ENCODE measurements at regions not wholly inside any gene's neighbourhood (a gene's known extent, or its start where the extent isn't known, plus 50 kb on each side); places are given as distances from the start of the nearest gene placed in this dataset.

DNA sequence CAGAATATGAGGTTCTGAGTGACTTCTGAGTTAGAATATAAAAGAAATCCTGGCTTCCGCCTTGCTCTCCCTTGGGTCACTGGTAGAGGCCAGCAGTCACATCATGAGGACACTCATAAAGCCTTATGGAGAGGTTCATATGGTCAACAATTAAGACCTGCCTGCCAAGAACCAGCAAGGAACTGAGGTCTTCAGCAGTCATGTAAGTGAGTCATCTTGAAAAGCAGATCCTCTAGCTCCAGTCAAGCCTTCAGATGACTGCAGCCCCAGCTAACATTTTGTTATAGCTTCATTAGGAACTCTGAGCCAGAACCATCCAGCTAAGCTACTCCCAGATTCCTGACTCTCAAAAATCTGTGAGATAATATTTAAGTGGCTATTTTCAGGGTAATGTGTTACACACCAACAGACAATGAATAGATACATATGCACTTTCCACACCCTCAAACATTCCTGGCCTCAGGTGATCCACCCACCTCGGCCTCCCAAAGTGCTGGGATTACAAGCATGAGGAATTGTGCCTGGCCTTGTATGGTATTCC, 447.2 kb downstream of the SHQ1 start:
- no peak for DNase-seq (ENCODE audit: low spot score)

DNA sequence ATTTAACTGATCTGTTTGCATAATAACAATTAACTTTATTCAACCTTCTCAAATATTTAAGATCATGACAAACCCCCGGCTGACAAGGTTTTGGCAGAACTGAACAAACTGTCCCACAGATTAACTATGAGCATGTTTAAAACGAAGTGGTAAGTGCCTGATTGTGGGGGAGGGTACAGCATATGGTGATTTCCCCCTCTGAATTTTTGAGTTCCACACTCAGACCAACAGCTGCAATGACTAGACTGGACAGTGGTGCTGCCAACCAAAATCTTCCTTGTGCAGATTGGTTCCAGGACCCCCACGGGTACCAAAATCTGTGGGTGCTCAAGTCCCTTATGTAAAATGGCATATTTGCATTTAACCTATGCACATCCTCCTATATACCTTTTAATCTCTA, 449.5 kb downstream of the SHQ1 start:
- DNase-seq (ENCODE audit: low spot score) = no peak

DNA sequence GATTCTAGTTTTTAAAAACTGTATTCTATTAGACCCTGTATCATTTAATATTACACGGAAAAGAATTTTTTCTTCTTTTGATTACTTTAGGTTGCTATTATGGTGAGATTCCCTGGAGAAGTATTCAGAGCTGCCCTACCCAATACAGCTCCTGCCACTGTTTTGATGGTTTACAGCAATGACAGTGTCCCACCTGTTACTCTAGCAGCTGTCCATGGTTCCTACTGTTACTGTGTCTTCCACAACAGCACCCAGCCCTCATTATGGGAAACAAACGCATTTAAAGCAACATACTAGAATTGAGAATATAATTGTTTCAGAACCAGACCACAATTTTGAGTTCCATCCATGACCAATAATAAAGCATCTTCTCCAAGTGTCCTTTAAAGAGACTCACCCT, 450.7 kb downstream of the SHQ1 start:
- no peak for DNase-seq (ENCODE audit: low spot score)

DNA sequence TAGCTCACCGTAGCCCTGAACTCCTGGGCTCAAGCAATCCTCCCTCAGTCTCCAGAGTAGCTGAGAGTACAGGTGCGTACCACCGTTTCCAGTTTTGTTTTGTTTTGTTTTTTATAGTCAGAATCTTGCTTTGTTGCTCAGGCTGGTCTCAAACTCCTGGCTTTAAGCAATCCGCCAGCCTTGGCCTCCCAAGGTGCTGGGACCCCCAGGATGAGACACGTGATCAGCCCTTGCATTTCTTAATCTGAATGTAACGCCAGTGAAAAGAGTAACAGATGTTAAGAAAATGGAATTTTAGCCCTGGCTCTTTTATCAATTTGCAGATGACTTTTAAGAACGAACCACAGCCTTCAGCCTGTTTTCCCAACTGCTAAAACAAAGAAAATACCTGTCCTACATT, 451.3 kb downstream of the SHQ1 start:
- no peak for DNase-seq (ENCODE audit: low spot score)

DNA sequence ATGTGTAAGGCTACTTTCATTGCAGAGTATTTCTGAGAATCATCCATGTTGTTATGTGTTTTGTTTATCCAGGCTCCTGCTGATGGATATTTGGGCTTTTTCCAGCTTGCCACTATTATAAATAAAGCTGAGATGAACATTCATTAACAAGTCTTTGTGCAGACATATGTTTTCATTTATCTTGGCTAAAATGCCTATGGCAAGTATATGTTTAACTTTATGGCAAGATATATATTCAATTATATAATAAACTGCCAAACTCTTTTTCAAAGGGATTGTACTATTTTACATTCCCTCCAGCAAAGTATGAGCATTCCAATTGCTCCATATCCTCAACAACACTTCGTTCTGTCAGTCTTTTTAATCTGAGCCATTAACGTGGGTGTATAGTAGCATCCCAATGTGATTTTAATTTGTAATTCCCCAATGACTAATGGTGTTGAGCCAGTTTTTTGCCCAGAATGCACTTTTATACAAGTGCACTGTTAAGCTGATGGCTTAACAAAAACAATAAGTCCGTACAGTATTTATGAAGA, 452.4 kb downstream of the SHQ1 start:
- no peak for DNase-seq (ENCODE audit: low spot score)

DNA sequence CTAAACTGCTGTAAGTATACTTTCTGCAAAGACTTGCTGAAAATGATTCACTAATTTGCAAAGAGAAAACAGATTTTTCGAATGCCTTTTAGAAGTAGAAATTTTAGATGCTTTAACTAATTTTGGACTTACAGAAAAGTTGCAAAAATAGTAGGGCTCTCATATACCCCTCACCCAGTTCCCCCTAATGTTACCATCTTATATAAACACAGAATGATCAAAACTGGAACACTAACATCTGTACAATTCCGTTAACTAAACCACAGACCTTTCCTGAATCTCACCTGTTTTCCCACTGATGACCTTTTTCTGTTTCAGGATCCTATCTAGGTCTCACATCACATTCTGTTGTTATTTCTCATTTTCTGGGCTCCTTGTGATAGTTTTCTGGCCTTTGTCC, 454.8 kb downstream of the SHQ1 start:
- no peak for DNase-seq (ENCODE audit: low spot score)

DNA sequence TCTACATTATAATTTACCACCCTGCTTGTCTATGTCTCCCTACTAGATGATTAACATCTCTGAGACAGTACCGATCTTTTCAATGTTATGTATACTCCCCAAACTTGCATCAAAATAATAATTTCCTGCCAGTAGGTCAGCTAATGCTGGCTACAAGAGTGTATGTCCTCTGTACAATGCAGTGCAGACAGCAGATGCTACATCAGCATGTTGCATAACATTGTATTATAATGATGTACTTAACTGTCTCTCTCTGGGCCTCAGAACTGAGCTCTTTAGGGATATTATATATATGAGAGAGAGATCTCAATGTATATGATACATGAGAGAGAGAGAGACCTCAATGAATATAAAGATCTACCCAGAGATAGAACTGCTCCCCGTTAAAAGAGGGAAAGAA, 456.6 kb downstream of the SHQ1 start:
- DNase-seq (ENCODE audit: low spot score) = no peak

DNA sequence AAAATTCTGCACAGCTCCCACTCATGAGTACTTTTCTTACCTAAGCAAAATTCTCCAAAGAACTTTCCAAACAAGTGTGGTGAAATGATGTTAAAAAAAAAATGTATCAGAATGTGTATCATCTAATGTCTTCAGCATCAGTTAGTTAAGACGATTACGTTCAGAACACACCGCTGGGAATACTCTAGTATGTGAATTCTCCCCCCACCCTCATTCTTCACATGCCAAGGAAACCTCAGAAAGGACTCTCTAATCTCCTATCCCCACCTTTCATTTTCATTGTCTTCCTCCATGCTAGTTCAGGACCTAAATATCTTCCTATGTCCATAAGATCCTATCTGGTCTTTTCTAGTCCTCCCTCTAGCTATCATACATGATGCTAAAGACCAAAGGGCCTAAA, 457.4 kb downstream of the SHQ1 start:
- DNase-seq (ENCODE audit: low spot score) = no peak

DNA sequence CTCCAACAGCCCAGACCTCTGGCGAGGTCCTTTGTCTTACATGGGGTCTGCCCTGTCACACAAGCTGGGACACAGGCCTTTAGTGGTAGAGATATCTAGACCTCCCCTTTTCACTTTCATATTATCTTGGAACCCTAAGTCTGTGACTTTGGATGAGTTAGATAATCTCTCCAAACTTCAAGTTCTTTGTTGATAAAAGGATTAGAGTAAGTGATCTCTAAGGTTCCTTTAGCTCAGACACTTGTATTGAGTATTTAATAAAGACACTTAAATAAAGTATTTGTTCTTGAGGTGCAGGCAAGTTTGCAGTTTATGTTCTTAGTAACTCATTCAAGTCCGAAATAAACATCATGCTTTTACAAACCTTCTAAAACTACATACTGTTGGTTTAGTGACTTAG, 459.6 kb downstream of the SHQ1 start:
- peak; percentile 12 for DNase-seq (ENCODE audit: low spot score)

DNA sequence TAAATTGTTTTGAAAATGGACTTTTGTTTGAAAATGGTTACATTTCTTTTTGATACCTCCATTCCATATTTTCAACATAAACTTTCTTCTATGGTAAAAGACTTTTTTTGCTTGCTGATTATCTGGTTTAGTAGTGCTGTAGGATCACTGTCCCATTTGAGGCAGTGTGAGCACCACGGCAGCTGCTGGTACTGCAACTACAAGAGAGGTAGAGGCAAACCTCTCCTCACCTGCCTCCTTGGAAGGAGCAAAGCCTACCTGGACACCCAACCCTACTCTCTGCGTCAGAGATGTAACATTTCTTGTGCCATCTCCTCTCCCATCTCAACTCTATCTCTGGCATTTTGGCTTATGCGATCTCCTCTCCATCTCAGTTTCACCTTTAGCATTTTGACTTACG, 460.1 kb downstream of the SHQ1 start:
- DNase-seq (ENCODE audit: low spot score) = peak; percentile 48

DNA sequence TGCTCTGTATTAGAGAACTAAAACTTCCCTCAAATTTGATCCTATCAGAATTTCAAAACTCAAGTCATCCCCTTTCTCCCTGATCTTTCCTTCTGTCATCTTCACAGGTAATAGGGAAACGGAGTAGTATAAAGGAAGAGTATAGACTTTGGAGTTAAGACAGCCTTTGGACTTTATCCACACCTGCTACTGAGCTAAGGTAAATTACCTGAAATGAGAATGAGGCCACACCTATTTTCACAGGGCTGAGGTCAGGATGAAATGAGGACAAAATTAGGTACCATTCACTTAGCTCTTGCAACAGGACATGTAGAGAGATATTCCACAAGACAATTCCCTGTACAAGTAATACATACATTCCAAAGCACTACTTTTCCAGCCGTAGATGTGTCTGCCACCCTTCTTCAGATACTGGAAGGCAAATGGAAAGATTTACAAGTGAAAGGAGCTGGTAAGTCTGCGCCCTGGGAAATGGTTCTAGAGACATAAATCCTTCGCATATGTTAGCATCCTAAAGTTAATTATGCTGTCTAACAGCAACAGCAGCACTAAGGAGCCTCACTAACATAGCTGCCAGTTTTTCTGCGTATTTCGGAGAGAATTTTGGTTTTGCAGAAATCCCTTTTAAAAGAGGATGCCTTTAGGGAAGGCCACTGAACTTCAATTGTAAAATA, 461.8 kb downstream of the SHQ1 start:
- peak; percentile 27 for DNase-seq (ENCODE audit: low spot score)

DNA sequence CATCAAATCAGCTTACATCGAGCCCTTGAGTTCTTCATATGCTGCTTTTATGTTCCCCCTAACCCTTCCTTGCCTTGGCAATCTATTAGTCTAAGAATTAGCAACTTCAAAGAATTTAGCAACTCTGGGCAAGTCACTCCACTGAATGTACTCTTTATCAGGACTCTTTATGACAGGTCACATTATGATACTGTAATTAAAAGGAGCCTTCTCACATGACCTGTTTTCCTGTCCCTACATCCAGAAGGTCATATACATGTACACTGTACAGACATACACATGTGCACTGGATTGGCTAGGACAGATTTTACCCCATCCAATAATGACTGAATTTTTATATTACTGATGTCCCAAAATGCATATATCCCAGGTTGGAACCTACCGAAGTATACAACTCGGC, 463.1 kb downstream of the SHQ1 start:
- no peak for DNase-seq (ENCODE audit: low spot score)

DNA sequence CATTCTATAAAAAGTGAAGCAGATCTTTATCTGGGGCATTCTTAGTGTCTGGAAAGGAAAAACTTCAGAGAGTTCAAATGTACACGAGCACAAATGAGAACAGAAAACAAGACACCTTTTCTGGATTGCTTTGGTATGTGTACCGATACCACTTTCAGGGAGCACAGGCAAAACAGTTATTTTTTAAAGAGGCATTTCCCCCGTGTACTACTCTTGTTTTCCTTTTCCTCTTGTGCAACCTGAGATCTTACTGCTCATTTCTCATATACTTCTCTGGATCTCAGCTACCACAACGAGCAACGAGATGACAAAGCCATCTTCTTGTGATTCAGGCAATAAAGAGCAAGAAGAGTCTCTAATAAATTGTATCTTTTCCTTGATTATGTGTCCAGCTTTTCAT, 463.6 kb downstream of the SHQ1 start:
- DNase-seq (ENCODE audit: low spot score) = peak; percentile 30

DNA sequence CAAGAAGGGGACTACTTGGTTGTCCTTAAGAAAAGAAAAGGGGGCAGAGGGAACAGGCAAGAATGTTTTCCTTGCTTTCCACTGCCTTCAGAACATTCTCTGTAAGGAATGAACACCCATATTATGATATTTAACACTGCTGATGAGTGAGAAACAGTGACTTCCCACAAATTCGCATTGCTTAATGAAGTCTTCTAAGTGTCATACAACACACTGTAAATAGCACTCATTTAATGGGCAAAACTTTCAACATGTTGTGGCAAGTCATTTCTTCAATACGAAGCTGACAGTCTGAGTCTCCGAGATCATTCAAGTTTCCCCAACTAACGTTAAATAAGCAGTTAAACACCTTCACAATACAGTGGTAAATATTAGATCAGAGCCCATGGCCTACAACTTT, 464.4 kb downstream of the SHQ1 start:
- no peak for DNase-seq (ENCODE audit: low spot score)

DNA sequence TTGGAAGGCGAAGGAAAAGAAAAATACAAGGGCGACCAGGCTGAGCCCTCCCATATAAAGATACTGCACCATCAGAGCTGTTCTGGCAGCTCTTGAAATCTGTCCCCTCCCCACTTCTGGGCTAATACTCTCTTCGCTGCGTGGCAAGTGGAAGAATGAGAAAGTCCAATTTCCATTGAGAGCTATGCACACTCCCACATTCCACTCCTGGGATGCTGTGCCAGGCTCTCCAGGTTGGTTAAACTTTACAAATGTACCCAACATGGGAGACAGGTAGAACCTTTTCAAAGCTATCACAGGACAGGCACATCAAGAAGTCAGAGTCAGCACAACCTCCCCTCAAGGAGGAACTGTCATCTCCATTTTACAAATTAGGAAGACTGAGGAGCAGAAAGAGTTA, 465.0 kb downstream of the SHQ1 start:
- no peak for DNase-seq (ENCODE audit: low spot score)

DNA sequence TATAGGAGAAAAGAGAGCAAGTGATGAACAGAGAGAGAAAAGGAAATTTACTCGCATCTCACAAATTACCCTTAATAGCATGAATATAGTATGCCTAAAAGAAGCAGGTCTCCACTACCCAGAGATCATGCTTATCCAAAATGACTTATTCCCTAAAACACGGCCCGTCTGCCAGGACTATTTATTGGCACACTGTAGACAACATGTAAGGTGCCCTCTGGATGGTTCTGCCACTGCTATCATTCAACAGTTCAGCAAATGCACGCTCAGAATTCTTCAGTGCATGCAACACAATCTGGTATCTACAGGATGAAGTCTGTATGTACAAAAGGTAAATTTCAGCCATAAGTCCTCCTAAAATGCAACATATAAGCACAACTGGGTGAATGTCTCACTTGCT, 465.8 kb downstream of the SHQ1 start:
- no peak for DNase-seq (ENCODE audit: low spot score)

DNA sequence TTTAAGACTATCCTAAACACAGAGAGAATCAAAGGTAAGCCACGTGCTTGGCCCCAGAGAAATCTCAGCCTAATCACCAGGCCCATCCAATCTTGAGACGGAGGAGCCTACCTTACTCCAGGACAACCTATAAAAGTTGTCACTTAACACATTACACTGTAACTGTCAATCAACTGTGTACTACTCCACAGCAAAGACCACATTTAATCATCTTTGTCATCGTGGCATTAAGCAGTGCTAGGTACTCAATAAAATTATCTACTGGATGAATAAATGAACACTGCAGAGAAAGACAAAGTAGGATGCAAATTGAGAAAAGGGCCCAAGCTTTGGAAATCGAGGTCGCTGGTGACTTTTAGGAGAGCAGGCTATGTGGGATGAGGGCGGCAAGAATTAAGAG, 466.7 kb downstream of the SHQ1 start:
- no peak for DNase-seq (ENCODE audit: low spot score)

DNA sequence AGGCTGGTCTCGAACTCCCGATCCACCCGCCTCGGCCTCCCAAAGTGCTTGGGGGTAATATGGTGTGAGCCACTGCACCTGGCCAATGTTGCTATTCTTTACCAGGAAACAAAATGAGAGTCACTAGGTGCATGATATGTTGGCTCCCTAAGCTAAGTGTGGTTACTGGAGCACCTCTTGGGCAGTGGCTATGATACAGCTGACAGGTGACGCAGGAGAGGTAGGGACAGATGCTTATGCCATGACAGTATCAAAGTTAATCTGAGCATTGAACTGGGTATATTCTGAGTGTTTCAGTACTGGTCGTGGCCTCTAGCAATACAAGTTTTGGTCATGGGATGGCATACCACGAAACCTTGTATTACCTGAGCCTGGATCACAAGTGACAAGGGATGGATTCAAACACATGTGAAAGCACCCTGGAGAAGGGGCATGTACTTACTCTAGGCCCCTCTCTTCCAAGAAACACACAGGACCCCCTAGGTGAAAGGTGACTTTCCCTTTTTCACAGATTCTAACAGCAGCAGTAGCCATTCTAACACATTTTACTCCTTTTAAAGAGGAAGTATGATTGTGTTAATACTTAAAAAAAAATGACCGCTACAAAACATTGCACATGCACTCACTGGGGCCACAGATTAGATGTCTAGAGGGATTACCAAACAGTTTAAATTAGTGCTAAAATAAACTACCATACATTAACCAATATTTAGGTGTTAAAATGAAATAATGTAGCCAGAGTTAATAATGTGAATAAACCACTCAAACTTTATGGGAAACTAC, 467.3 kb downstream of the SHQ1 start:
- DNase-seq (ENCODE audit: low spot score) = no peak

DNA sequence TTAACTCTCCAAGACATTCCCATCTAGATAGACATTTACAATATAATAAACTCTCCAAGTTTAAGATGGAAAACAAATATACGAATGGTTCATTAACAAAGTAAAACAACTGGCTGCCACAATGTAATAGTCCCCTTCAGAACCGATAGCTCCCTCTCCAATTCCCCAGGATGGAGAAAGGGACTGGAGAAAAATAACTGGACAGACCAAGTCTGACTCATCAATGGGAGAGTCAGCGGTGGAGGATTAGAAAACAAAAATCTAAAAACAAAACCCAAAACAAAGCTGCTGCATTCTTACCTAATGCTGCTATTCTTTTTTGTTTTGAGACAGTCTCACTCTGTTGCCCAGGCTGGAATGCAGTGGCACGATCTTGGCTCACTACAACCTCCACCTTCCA, 468.1 kb downstream of the SHQ1 start:
- DNase-seq (ENCODE audit: low spot score) = no peak

DNA sequence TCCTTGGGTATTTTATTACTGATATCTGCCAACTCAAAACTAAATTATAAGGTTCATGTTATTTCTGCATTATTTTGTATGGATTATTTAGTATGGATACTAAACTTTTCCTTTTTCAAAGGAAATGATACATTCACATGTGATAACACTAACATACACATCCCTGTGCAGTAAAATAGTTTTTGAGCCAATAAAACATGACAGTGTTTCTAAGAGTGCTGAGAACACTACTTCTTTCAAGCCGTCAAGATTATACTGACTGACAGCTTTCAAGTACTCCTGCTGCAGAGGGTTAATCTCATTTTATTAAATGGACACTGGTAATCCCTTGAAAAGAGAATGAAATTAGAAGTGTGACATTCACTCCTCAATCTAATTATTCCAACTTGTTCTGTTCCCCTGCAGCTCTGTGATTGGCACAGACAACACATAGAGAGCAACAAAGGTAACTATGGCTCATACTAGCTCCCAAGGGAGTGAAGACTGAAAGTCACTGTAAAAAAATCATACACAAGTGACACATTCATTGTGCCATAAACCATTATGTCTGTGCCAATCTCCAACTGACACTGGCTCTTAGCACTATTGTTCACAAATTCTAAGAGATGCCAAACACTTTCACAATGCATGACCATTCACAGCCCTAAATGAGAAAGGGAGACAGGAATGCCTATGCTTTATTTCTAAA, 468.6 kb downstream of the SHQ1 start:
- peak; percentile 99 for DNase-seq (ENCODE audit: low spot score)

DNA sequence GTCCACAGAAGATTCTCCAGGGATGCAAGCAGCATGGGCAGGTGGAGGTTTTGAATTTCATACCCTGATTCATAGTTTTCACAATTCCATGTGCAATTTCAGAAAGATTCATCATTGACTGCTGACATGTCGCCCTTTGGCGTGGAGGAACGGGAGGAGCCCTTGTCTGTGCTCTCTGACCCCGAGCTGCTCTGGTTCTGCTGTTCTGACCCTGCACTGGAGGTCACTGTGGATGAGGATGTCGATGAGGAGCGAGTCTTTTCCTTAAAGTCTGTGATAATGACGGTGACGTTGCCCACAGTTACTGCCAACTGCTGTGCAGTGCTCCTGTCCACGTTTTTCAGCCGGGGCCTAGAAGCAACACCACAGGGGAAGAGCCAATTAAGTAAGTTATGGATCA, 470.0 kb downstream of the SHQ1 start:
- DNase-seq (ENCODE audit: low spot score) = no peak

DNA sequence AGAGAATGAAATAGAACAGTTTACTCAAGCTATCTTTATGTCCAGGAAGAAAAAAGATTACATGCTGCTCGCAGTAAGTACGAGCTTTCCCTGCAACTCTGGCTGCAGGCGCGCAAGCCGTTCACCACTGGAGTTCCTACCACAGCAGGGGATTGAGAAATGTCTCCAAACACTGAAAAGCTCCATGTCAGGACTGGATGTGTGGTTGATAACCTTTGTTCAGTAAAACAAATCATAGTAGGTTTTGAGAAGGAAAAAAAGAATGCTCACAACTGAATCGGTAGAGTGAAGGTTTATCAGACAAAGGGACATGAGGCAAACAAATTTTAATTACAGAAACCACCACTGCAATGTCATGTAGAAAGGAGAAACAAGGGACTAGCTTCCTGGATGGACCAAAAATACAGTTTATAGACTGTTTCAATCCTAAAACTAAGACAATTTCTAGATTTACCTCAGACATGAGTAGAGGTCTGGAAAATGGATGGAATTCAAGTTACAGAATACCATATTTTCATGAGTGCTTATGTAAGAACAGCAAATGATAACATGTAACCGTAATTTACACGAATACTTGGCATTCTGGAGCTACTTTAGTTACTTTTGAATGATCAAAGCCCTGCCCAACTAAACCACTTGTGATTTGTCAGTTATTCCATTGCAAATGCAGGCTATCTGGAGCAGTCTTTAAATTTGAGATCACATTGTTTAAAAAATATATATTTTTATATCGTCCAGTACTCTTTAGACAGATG, 471.1 kb downstream of the SHQ1 start:
- no peak for DNase-seq (ENCODE audit: low spot score)

All from pons (tissue), 1 donor.